Caco-2 (cell line): ENCODE measurements at regions not wholly inside any gene's neighbourhood (a gene's known extent, or its start where the extent isn't known, plus 50 kb on each side); places are given as distances from the start of the nearest gene placed in this dataset.

ENCODE experiments used
- BruUV-seq: library from RNA; stranded (reverse); fragments of 400-500 nt; replicated peaks from 2 replicates; lab custom pipeline; 2021; lab: Mats Ljungman, UMichigan
- CTCF ChIA-PET: fragments of 300-600 bp; sonication (Branson Sonifier 250); formaldehyde crosslinking; loops from one replicate; lab custom pipeline; 2022; ENCODE audit warnings: antibody characterized with exemption; lab: Charles Lee
- POLR2A ChIA-PET: fragments of 300-600 bp; sonication (Branson Sonifier 250); formaldehyde crosslinking; loops from one replicate; lab custom pipeline; 2022; ENCODE audit warnings: antibody characterized with exemption; lab: Charles Lee
- DNase-seq, 2 experiments: peaks; one replicate each; pipeline versions ENCODE4 v3.0.0 to v3.0.0-alpha.2; 2020 to 2022
- H3K27me3 ChIP-seq: replicated peaks from 2 replicates; pipeline ENCODE4 v1.6.0; 2011; ENCODE audit warnings: low read length; ENCODE audit not compliant: control insufficient read depth, insufficient read depth
- H3K36me3 ChIP-seq: 2 replicates; pipeline ENCODE4 v1.5.1; 2011; ENCODE audit warnings: low read length; ENCODE audit not compliant: control insufficient read depth, insufficient read depth
- H3K4me1 ChIP-seq: fragments of 250-450 bp; sonication (Bioruptor Pico); 2 replicates; pipeline ENCODE4 v1.5.1; 2020; ENCODE audit warnings: mild to moderate bottlenecking
- H3K4me3 ChIP-seq: 2 replicates; pipeline ENCODE4 v1.5.1; 2011; ENCODE audit warnings: low read depth, mild to moderate bottlenecking, control low read depth, low read length
- H3K9me3 ChIP-seq: fragments of 250-450 bp; sonication (Bioruptor Pico); 2 replicates; pipeline ENCODE4 v1.5.1; 2020; ENCODE audit warnings: mild to moderate bottlenecking, moderate library complexity
- H3K27ac Mint-ChIP-seq: one replicate; pipeline ENCODE4 v1.8.0; 2022; ENCODE audit warnings: mixed read lengths; ENCODE audit not compliant: unreplicated experiment
- H3K27me3 Mint-ChIP-seq: one replicate; pipeline ENCODE4 v1.8.0; 2022; ENCODE audit warnings: mixed read lengths; ENCODE audit not compliant: insufficient read depth, unreplicated experiment
- H3K36me3 Mint-ChIP-seq: one replicate; pipeline ENCODE4 v1.8.0; 2022; ENCODE audit warnings: mild to moderate bottlenecking, mixed read lengths; ENCODE audit not compliant: insufficient read depth, unreplicated experiment
- H3K4me1 Mint-ChIP-seq: one replicate; pipeline ENCODE4 v1.8.0; 2022; ENCODE audit warnings: low read depth, mixed read lengths; ENCODE audit not compliant: unreplicated experiment
- H3K4me3 Mint-ChIP-seq: one replicate; pipeline ENCODE4 v1.8.0; 2022; ENCODE audit warnings: mild to moderate bottlenecking, moderate library complexity, mixed read lengths; ENCODE audit not compliant: unreplicated experiment
- H3K9me3 Mint-ChIP-seq: one replicate; pipeline ENCODE4 v1.8.0; 2022; ENCODE audit warnings: mixed read lengths; ENCODE audit not compliant: unreplicated experiment
- CTCF ChIP-seq, 2 experiments: fragments of 200-600 bp in 1 of 2; IDR thresholded peaks; 1 replicate in 1 of 2; 2 replicates in 1 of 2; pipeline versions ENCODE4 v1.5.1 to v1.8.0; 2011 to 2022; ENCODE audit warnings: antibody characterized with exemption in 1 of 2, control low read depth in 1 of 2, inconsistent platforms in 1 of 2, low read depth in 1 of 2, low read length in 1 of 2, mild to moderate bottlenecking in 1 of 2, moderate library complexity in 1 of 2; ENCODE audit not compliant: insufficient read depth in 1 of 2, severe bottlenecking in 1 of 2, unreplicated experiment in 1 of 2
- intact Hi-C: fragments of 100-400 bp; cut with micrococcal nuclease; formaldehyde crosslinking; loops from one replicate; pipeline ENCODE4 v1.10.0; 2022; ENCODE audit not compliant: unreplicated experiment

GRCh38 chr2:219911541-219911940, 284.1 kb downstream of the SLC4A3 start:
- Mint-ChIP-seq H3K4me1 (no peaks in the 10 kb centered on the region), H3K27me3 (peaks cover 15% of the 10 kb centered on the region), H3K36me3 (no peaks in the 10 kb centered on the region), H3K27ac (no peak overlapping the region), H3K9me3 (no peaks in the 10 kb centered on the region), H3K4me3 (no peak overlapping the region)
- DNase-seq = no peak
- POLR2A ChIA-PET = no interaction called here
- no TSS peak for BruUV-seq
- Histone ChIP-seq H3K36me3 (no peaks in the 10 kb centered on the region), H3K27me3 (no peaks in the 10 kb centered on the region), H3K4me3 (no peak overlapping the region), H3K4me1 (no peaks in the 10 kb centered on the region), H3K9me3 (no peaks in the 10 kb centered on the region)
- CTCF ChIA-PET = no interaction called here
- no peak for TF ChIP-seq CTCF (IDR thresholded peaks at IDR 0.05; ENCODE audit: insufficient read depth in 1 of 2, low read depth in 1 of 2, low read length in 1 of 2, severe bottlenecking in 1 of 2, unreplicated experiment in 1 of 2)
- intact Hi-C loops = no loop called here

GRCh38 chr2:219912491-219912921, 285.1 kb downstream of the SLC4A3 start:
- TF ChIP-seq CTCF (IDR thresholded peaks at IDR 0.05; ENCODE audit: insufficient read depth in 1 of 2, low read depth in 1 of 2, low read length in 1 of 2, severe bottlenecking in 1 of 2, unreplicated experiment in 1 of 2) = no peak
- Mint-ChIP-seq H3K4me1 (no peaks in the 10 kb centered on the region), H3K9me3 (no peaks in the 10 kb centered on the region), H3K36me3 (no peaks in the 10 kb centered on the region), H3K27ac (no peak overlapping the region), H3K4me3 (no peak overlapping the region), H3K27me3 (peaks cover 17% of the 10 kb centered on the region)
- DNase-seq = no peak
- no peaks in the 10 kb centered on the region for H3K9me3 ChIP-seq
- no TSS peak for BruUV-seq
- H3K36me3 ChIP-seq = no peaks in the 10 kb centered on the region
- intact Hi-C loops = no loop called here
- ChIA-PET POLR2A (no interaction called here), CTCF (no interaction called here)
- H3K4me3 ChIP-seq = no peak overlapping the region
- H3K27me3 ChIP-seq = no peaks in the 10 kb centered on the region
- no peaks in the 10 kb centered on the region for H3K4me1 ChIP-seq

- H3K36me3 Mint-ChIP-seq = no peaks in the 10 kb centered on the region
- Histone ChIP-seq H3K4me1 (no peaks in the 10 kb centered on the region), H3K36me3 (no peaks in the 10 kb centered on the region), H3K4me3 (no peak overlapping the region), H3K9me3 (no peaks in the 10 kb centered on the region), H3K27me3 (no peaks in the 10 kb centered on the region; the same call in 1 of the 2 replicates)
- H3K9me3 Mint-ChIP-seq = no peaks in the 10 kb centered on the region
- peaks cover 7% of the 10 kb centered on the region for H3K27me3 Mint-ChIP-seq
- BruUV-seq = no TSS peak
- no peak overlapping the region for H3K27ac Mint-ChIP-seq
- ChIA-PET POLR2A (no interaction called here), CTCF (no interaction called here)
- intact Hi-C loops = no loop called here
- no peak for TF ChIP-seq CTCF (IDR thresholded peaks at IDR 0.05; ENCODE audit: insufficient read depth in 1 of 2, low read depth in 1 of 2, low read length in 1 of 2, severe bottlenecking in 1 of 2, unreplicated experiment in 1 of 2)
- H3K4me3 Mint-ChIP-seq = no peak overlapping the region
- no peaks in the 10 kb centered on the region for H3K4me1 Mint-ChIP-seq
- DNase-seq = no peak
These were observed 287.1 kb downstream of the SLC4A3 start for GRCh38 chr2:219914577-219914976.
